GM19240 (cell line): ENCODE measurements at regions not wholly inside any gene's neighbourhood (a gene's known extent, or its start where the extent isn't known, plus 50 kb on each side); places are given as distances from the start of the nearest gene placed in this dataset.
"Not testable (repeated sequence)": the region's sequence is repeated elsewhere in the genome, so short reads cannot be mapped to it uniquely, and the experiment has no call there.

Experiments used
- DNase-seq: peaks from one replicate; pipeline ENCODE4 v3.0.0; 2011; ENCODE audit warnings: low spot score; ENCODE audit not compliant: insufficient read length

GRCh38 chrX:98029861-98030260, 1146.2 kb downstream of the RPA4 start:
- DNase-seq: no peak

GRCh38 chrX:98057176-98057575, 1173.5 kb downstream of the RPA4 start:
- DNase-seq: no peak

- DNase-seq: no peak
Measured at GRCh38 chrX:98065151-98065550, 1181.4 kb downstream of the RPA4 start.

GRCh38 chrX:98067611-98068010, 1183.9 kb downstream of the RPA4 start:
- no peak for DNase-seq

GRCh38 chrX:98068024-98068580, 1184.4 kb downstream of the RPA4 start:
- no peak for DNase-seq

- no peak for DNase-seq
Measured at GRCh38 chrX:98071331-98071730, 1187.6 kb downstream of the RPA4 start.

GRCh38 chrX:98077440-98077839, 1193.7 kb downstream of the RPA4 start:
- DNase-seq: no peak

- no peak for DNase-seq
Measured at GRCh38 chrX:98111684-98112083, 1228.0 kb downstream of the RPA4 start.

- no peak for DNase-seq
Measured at GRCh38 chrX:98114021-98114420, 1230.3 kb downstream of the RPA4 start.

- DNase-seq: no peak
Measured at GRCh38 chrX:98141466-98141865, 1257.8 kb downstream of the RPA4 start.

- no peak for DNase-seq
Measured at GRCh38 chrX:98191003-98191402, 1307.3 kb downstream of the RPA4 start.

- no peak for DNase-seq
Measured at GRCh38 chrX:98194036-98194435, 1310.3 kb downstream of the RPA4 start.

GRCh38 chrX:98203800-98204199, 1320.1 kb downstream of the RPA4 start:
- no peak for DNase-seq

- no peak for DNase-seq
Measured at GRCh38 chrX:98207947-98208346, 1324.2 kb downstream of the RPA4 start.

GRCh38 chrX:98231003-98231402, 1347.3 kb downstream of the RPA4 start:
- no peak for DNase-seq

- not testable (repeated sequence) for DNase-seq
Measured at GRCh38 chrX:98240061-98240460, 1356.4 kb downstream of the RPA4 start.

GRCh38 chrX:98263135-98263534, 1379.4 kb downstream of the RPA4 start:
- no peak for DNase-seq

GRCh38 chrX:98289726-98290125, 1406.0 kb downstream of the RPA4 start:
- DNase-seq: no peak

GRCh38 chrX:98294310-98294709, 1410.6 kb downstream of the RPA4 start:
- no peak for DNase-seq

GRCh38 chrX:98296129-98296528, 1412.4 kb downstream of the RPA4 start:
- DNase-seq: no peak

- no peak for DNase-seq
Measured at GRCh38 chrX:98299785-98300184, 1416.1 kb downstream of the RPA4 start.

GRCh38 chrX:98300536-98300935, 1416.8 kb downstream of the RPA4 start:
- DNase-seq: not testable (repeated sequence)

- no peak for DNase-seq
Measured at GRCh38 chrX:98331407-98331806, 1447.7 kb downstream of the RPA4 start.

GRCh38 chrX:98338544-98338943, 1454.8 kb downstream of the RPA4 start:
- DNase-seq: no peak
